Naive thymus-derived CD4-positive, alpha-beta T cell (primary cell): ENCODE measurements at regions not wholly inside any gene's neighbourhood (a gene's known extent, or its start where the extent isn't known, plus 50 kb on each side); places are given as distances from the start of the nearest gene placed in this dataset.
A peak's percentile ranks its signal among the peaks of the same experiment; 100 is the strongest.

Source experiments
- ATAC-seq: fragments of 150-1000 bp; cut with Tn5 transposase; 2 replicates; pipeline ENCODE4 v1.10.0; 2021; ENCODE audit warnings: mild to moderate bottlenecking, moderate library complexity
- CTCF ChIA-PET: fragments of 350-600 bp; sonication (Branson Sonifier 250); formaldehyde crosslinking; loops from one replicate; lab custom pipeline; 2021; ENCODE audit warnings: antibody characterized with exemption; lab: Charles Lee
- POLR2A ChIA-PET: fragments of 350-600 bp; sonication (Branson Sonifier 250); formaldehyde crosslinking; loops from one replicate; lab custom pipeline; 2021; ENCODE audit warnings: antibody characterized with exemption, inconsistent platforms; lab: Charles Lee
- DNase-seq, 9 donors: peaks; one replicate each; pipeline versions ENCODE4 v3.0.0 to v3.0.0-alpha.2; 2020 to 2022; ENCODE audit warnings: mixed read lengths in 1 of 9
- H3K27ac ChIP-seq: one replicate; pipeline ENCODE4 v1.7.0; 2013; ENCODE audit warnings: mild to moderate bottlenecking, low read depth, low read length, moderate library complexity
- H3K27me3 ChIP-seq, 2 donors: one replicate each; pipeline ENCODE4 v1.7.0; 2013; ENCODE audit warnings: low read length in 2 of 2, mild to moderate bottlenecking in 2 of 2, moderate library complexity in 2 of 2; ENCODE audit not compliant: control insufficient read depth in 2 of 2, insufficient read depth in 2 of 2
- H3K36me3 ChIP-seq, 3 experiments: 1 replicate in 2 of 3; 2 replicates in 1 of 3; pipeline ENCODE4 v1.7.0; 2013; ENCODE audit warnings: low read length in 3 of 3, mild to moderate bottlenecking in 3 of 3, moderate library complexity in 1 of 3; ENCODE audit not compliant: insufficient read depth in 3 of 3, control insufficient read depth in 2 of 3
- H3K4me1 ChIP-seq, 2 donors: one replicate each; pipeline ENCODE4 v1.7.0; 2013; ENCODE audit warnings: low read length in 2 of 2, mild to moderate bottlenecking in 2 of 2, moderate library complexity in 1 of 2; ENCODE audit not compliant: control insufficient read depth in 2 of 2, insufficient read depth in 2 of 2
- H3K4me3 ChIP-seq: 2 replicates; pipeline ENCODE4 v1.7.0; 2013; ENCODE audit warnings: mild to moderate bottlenecking, low read length
- H3K9me3 ChIP-seq, 3 experiments: 1 replicate in 2 of 3; 2 replicates in 1 of 3; pipeline ENCODE4 v1.7.0; 2013; ENCODE audit warnings: low read length in 3 of 3; ENCODE audit not compliant: control insufficient read depth in 2 of 3
- H3K27ac Mint-ChIP-seq, 9 donors: one replicate each; pipeline ENCODE4 v1.8.0; 2020 to 2022; ENCODE audit warnings: mixed read lengths in 9 of 9, mild to moderate bottlenecking in 8 of 9, moderate library complexity in 5 of 9, inconsistent platforms in 2 of 9
- H3K27me3 Mint-ChIP-seq, 5 donors: one replicate each; pipeline ENCODE4 v1.8.0; 2021 to 2022; ENCODE audit warnings: mixed read lengths in 5 of 5, mild to moderate bottlenecking in 1 of 5
- H3K36me3 Mint-ChIP-seq, 5 donors: one replicate each; pipeline ENCODE4 v1.8.0; 2020 to 2022; ENCODE audit warnings: mixed read lengths in 5 of 5, mild to moderate bottlenecking in 3 of 5, inconsistent platforms in 1 of 5
- H3K4me1 Mint-ChIP-seq, 7 donors: one replicate each; pipeline ENCODE4 v1.8.0; 2020 to 2022; ENCODE audit warnings: mixed read lengths in 7 of 7, mild to moderate bottlenecking in 3 of 7, inconsistent platforms in 1 of 7
- H3K4me3 Mint-ChIP-seq, 10 donors: one replicate each; pipeline ENCODE4 v1.8.0; 2020 to 2022; ENCODE audit warnings: mild to moderate bottlenecking in 10 of 10, mixed read lengths in 10 of 10, moderate library complexity in 6 of 10, inconsistent platforms in 2 of 10
- H3K9me3 Mint-ChIP-seq, 11 donors: one replicate each; pipeline ENCODE4 v1.8.0; 2020 to 2022; ENCODE audit warnings: mixed read lengths in 11 of 11, mild to moderate bottlenecking in 4 of 11, inconsistent platforms in 1 of 11, moderate library complexity in 1 of 11
- intact Hi-C, 2 donors: fragments of 100-400 bp; cut with micrococcal nuclease; formaldehyde crosslinking; loops; one replicate each; pipeline ENCODE4 v1.15.1; 2023

- Mint-ChIP-seq H3K4me1 (peaks cover 10 to 27% (median 19%) of the 10 kb centered on the region in 7 donors), H3K27me3 (peaks cover 0 to 28% (median 3%) of the 10 kb centered on the region in 5 donors), H3K9me3 (peaks cover 0 to 6% (median 0%) of the 10 kb centered on the region in 11 donors), H3K36me3 (peaks cover 0 to 10% (median 0%) of the 10 kb centered on the region in 5 donors), H3K4me3 (peak overlapping the region; percentile 27 to 76 (median 65)), H3K27ac (peak overlapping the region; percentile 74 to 94 (median 88))
- intact Hi-C loops = no loop called here
- no peaks in the 10 kb centered on the region for H3K36me3 ChIP-seq
- ChIA-PET CTCF (interaction anchor here (0.9 kb wide), 1 partner anchor 12 kb away, joined by 3 read pairs; no protein-coding TSS in a partner anchor), POLR2A (interaction anchor here (0.6 kb wide), 1 partner anchor 1746 kb away, joined by 3 read pairs; no protein-coding TSS in a partner anchor)
- peak overlapping the region; percentile 13 for H3K4me3 ChIP-seq
- H3K4me1 ChIP-seq = peaks cover 9 to 11% of the 10 kb centered on the region in 2 donors
- ATAC-seq (peak; percentile 92), DNase-seq (peak in 8 of 9 donors; percentile 32 to 64 (median 52))
- H3K9me3 ChIP-seq = no peaks in the 10 kb centered on the region
- no peaks in the 10 kb centered on the region for H3K27me3 ChIP-seq
- no peak overlapping the region for H3K27ac ChIP-seq
Measured at GRCh38 chr14:61889914-61890351, 127.7 kb downstream of the SNAPC1 start.

GRCh38 chr14:61891170-61891569 is 128.9 kb downstream of the SNAPC1 start:
- peaks cover 0 to 10% (median 0%) of the 10 kb centered on the region in 5 donors for H3K36me3 Mint-ChIP-seq
- Histone ChIP-seq H3K9me3 (no peaks in the 10 kb centered on the region), H3K36me3 (no peaks in the 10 kb centered on the region), H3K4me3 (no peak overlapping the region), H3K4me1 (peaks cover 9 to 11% of the 10 kb centered on the region in 2 donors), H3K27ac (no peak overlapping the region), H3K27me3 (no peaks in the 10 kb centered on the region)
- ATAC-seq (no peak), DNase-seq (no peak)
- intact Hi-C loops = no loop called here
- ChIA-PET POLR2A (interaction anchor here (0.8 kb wide), 1 partner anchor 613 kb away, joined by 3 read pairs; no protein-coding TSS in a partner anchor), CTCF (no interaction called here)
- peak overlapping the region in 5 of 9 donors; percentile 5 to 94 (median 22) for H3K27ac Mint-ChIP-seq
- peak overlapping the region in 2 of 10 donors; percentile 7 to 33 for H3K4me3 Mint-ChIP-seq
- H3K27me3 Mint-ChIP-seq = peaks cover 0 to 28% (median 0%) of the 10 kb centered on the region in 5 donors
- peaks cover 10 to 27% (median 19%) of the 10 kb centered on the region in 7 donors for H3K4me1 Mint-ChIP-seq
- peaks cover 0 to 6% (median 0%) of the 10 kb centered on the region in 11 donors for H3K9me3 Mint-ChIP-seq

GRCh38 chr14:61891810-61892209 is 129.6 kb downstream of the SNAPC1 start:
- Histone ChIP-seq H3K27me3 (no peaks in the 10 kb centered on the region), H3K4me3 (no peak overlapping the region), H3K4me1 (peaks cover 9 to 11% of the 10 kb centered on the region in 2 donors), H3K36me3 (no peaks in the 10 kb centered on the region), H3K27ac (no peak overlapping the region), H3K9me3 (no peaks in the 10 kb centered on the region)
- Mint-ChIP-seq H3K36me3 (peaks cover 0 to 10% (median 0%) of the 10 kb centered on the region in 5 donors), H3K27ac (peak overlapping the region in 1 of 9 donors; percentile 29), H3K9me3 (peaks cover 0 to 6% (median 0%) of the 10 kb centered on the region in 11 donors), H3K4me3 (no peak overlapping the region), H3K4me1 (peaks cover 10 to 27% (median 19%) of the 10 kb centered on the region in 7 donors), H3K27me3 (peaks cover 0 to 24% (median 0%) of the 10 kb centered on the region in 5 donors)
- ATAC-seq (no peak), DNase-seq (no peak)
- POLR2A ChIA-PET = no interaction called here
- intact Hi-C loops = no loop called here
- CTCF ChIA-PET = no interaction called here

- H3K9me3 Mint-ChIP-seq = peaks cover 0 to 4% (median 0%) of the 10 kb centered on the region in 11 donors
- peaks cover 10 to 27% (median 19%) of the 10 kb centered on the region in 7 donors for H3K4me1 Mint-ChIP-seq
- peaks cover 9 to 11% of the 10 kb centered on the region in 2 donors for H3K4me1 ChIP-seq
- H3K36me3 Mint-ChIP-seq = peaks cover 0 to 10% (median 0%) of the 10 kb centered on the region in 5 donors
- intact Hi-C loops = no loop called here
- no peaks in the 10 kb centered on the region for H3K36me3 ChIP-seq
- H3K9me3 ChIP-seq = no peaks in the 10 kb centered on the region
- H3K4me3 ChIP-seq = no peak overlapping the region
- no peaks in the 10 kb centered on the region for H3K27me3 ChIP-seq
- H3K27ac ChIP-seq = no peak overlapping the region
- ATAC-seq = no peak
- ChIA-PET CTCF (interaction anchor here (0.8 to 1.6 kb wide), 2 partner anchors 231 to 234 kb away, joined by 3 to 4 read pairs; no protein-coding TSS in a partner anchor), POLR2A (interaction anchor here (0.7 kb wide), 1 partner anchor 233 kb away, joined by 3 read pairs; no protein-coding TSS in a partner anchor)
- DNase-seq = no peak
- H3K27me3 Mint-ChIP-seq = peaks cover 0 to 34% (median 1%) of the 10 kb centered on the region in 5 donors
- H3K4me3 Mint-ChIP-seq = no peak overlapping the region
- H3K27ac Mint-ChIP-seq = no peak overlapping the region
Measured at GRCh38 chr14:61893371-61893940, 131.2 kb downstream of the SNAPC1 start.

GRCh38 chr14:61894452-61895077 is 132.3 kb downstream of the SNAPC1 start:
- peaks cover 0 to 2% (median 0%) of the 10 kb centered on the region in 5 donors for H3K36me3 Mint-ChIP-seq
- no peak overlapping the region for H3K27ac ChIP-seq
- no peaks in the 10 kb centered on the region for H3K36me3 ChIP-seq
- peaks cover 0 to 37% (median 5%) of the 10 kb centered on the region in 5 donors for H3K27me3 Mint-ChIP-seq
- ChIA-PET POLR2A (no interaction called here), CTCF (interaction anchor here (0.6 to 1.6 kb wide), 5 partner anchors 47 to 1564 kb away, joined by 3 to 5 read pairs (median 3); no protein-coding TSS in a partner anchor)
- no peaks in the 10 kb centered on the region for H3K9me3 ChIP-seq
- no peak overlapping the region for H3K27ac Mint-ChIP-seq
- ATAC-seq (peak; percentile 51), DNase-seq (peak; percentile 16 to 52 (median 38))
- peaks cover 8 to 22% (median 16%) of the 10 kb centered on the region in 7 donors for H3K4me1 Mint-ChIP-seq
- H3K4me3 ChIP-seq = no peak overlapping the region
- no peak overlapping the region for H3K4me3 Mint-ChIP-seq
- H3K4me1 ChIP-seq = peaks cover 9% of the 10 kb centered on the region in 2 donors
- intact Hi-C loops = loop anchor here (1.0 kb wide), 1 partner anchor 233 kb away; no protein-coding TSS in a partner anchor
- H3K9me3 Mint-ChIP-seq = peaks cover 0 to 3% (median 0%) of the 10 kb centered on the region in 11 donors
- H3K27me3 ChIP-seq = no peaks in the 10 kb centered on the region

GRCh38 chr14:61897300-61897699 is 135.1 kb downstream of the SNAPC1 start:
- intact Hi-C loops = no loop called here
- no peak overlapping the region for H3K27ac Mint-ChIP-seq
- ATAC-seq = no peak

More at GRCh38 chr14:61897300-61897699, 135.1 kb downstream of the SNAPC1 start:
- peaks cover 0 to 4% (median 0%) of the 10 kb centered on the region in 7 donors for H3K4me1 Mint-ChIP-seq
- Histone ChIP-seq H3K27me3 (no peaks in the 10 kb centered on the region), H3K36me3 (no peaks in the 10 kb centered on the region), H3K4me3 (no peak overlapping the region), H3K9me3 (no peaks in the 10 kb centered on the region), H3K27ac (no peak overlapping the region), H3K4me1 (no peaks in the 10 kb centered on the region)
- POLR2A ChIA-PET = no interaction called here
- peaks cover 0 to 1% (median 0%) of the 10 kb centered on the region in 11 donors for H3K9me3 Mint-ChIP-seq
- H3K4me3 Mint-ChIP-seq = no peak overlapping the region
- DNase-seq = no peak
- H3K27me3 Mint-ChIP-seq = peaks cover 0 to 35% (median 5%) of the 10 kb centered on the region in 5 donors
- CTCF ChIA-PET = interaction anchor here (0.7 kb wide), 1 partner anchor 9 kb away, joined by 3 read pairs; no protein-coding TSS in a partner anchor
- H3K36me3 Mint-ChIP-seq = peaks cover 0 to 4% (median 0%) of the 10 kb centered on the region in 5 donors
